RWPE2 (cell line): ENCODE measurements at regions not wholly inside any gene's neighbourhood (a gene's known extent, or its start where the extent isn't known, plus 50 kb on each side); places are given as distances from the start of the nearest gene placed in this dataset.

Experiments
- ATAC-seq: fragments of 200-7000 bp; cut with Tn5 transposase; 3 replicates; pipeline ENCODE4 v1.9.1; 2021; ENCODE audit warnings: low read depth
- DNase-seq: peaks from one replicate; pipeline ENCODE4 v3.0.0-alpha.2; 2020; ENCODE audit warnings: low spot score
- H3K27ac ChIP-seq: fragments of 450-650 bp; 2 replicates; pipeline ENCODE4 v1.5.1; 2017; ENCODE audit warnings: mild to moderate bottlenecking; ENCODE audit not compliant: poor library complexity, severe bottlenecking
- H3K27me3 ChIP-seq: fragments of 250-450 bp; sonication (Bioruptor Pico); 2 replicates; pipeline ENCODE4 v1.5.1; 2021; ENCODE audit warnings: mild to moderate bottlenecking, moderate library complexity; ENCODE audit not compliant: insufficient read depth, poor library complexity, severe bottlenecking
- H3K36me3 ChIP-seq: fragments of 250-450 bp; sonication (Bioruptor Pico); 2 replicates; pipeline ENCODE4 v1.5.1; 2020; ENCODE audit warnings: low read depth, mild to moderate bottlenecking, moderate library complexity
- H3K4me1 ChIP-seq: fragments of 250-450 bp; sonication (Bioruptor Pico); 2 replicates; pipeline ENCODE4 v1.5.1; 2021; ENCODE audit warnings: mild to moderate bottlenecking, moderate library complexity; ENCODE audit not compliant: insufficient read depth, poor library complexity, severe bottlenecking
- H3K4me3 ChIP-seq: fragments of 250-450 bp; sonication (Bioruptor Pico); 2 replicates; pipeline ENCODE4 v1.5.1; 2021; ENCODE audit warnings: mild to moderate bottlenecking, moderate library complexity; ENCODE audit not compliant: severe bottlenecking
- H3K9me3 ChIP-seq: fragments of 250-450 bp; sonication (Bioruptor Pico); 2 replicates; pipeline ENCODE4 v1.5.1; 2021; ENCODE audit warnings: mild to moderate bottlenecking, moderate library complexity; ENCODE audit not compliant: severe bottlenecking
- TF ChIP-seq, protein P1 (sequence below): fragments of 450-650 bp; IDR thresholded peaks from one replicate; pipeline ENCODE4 v1.5.1; 2017; ENCODE audit warnings: mild to moderate bottlenecking, moderate library complexity; ENCODE audit not compliant: poor library complexity, severe bottlenecking

DNA sequence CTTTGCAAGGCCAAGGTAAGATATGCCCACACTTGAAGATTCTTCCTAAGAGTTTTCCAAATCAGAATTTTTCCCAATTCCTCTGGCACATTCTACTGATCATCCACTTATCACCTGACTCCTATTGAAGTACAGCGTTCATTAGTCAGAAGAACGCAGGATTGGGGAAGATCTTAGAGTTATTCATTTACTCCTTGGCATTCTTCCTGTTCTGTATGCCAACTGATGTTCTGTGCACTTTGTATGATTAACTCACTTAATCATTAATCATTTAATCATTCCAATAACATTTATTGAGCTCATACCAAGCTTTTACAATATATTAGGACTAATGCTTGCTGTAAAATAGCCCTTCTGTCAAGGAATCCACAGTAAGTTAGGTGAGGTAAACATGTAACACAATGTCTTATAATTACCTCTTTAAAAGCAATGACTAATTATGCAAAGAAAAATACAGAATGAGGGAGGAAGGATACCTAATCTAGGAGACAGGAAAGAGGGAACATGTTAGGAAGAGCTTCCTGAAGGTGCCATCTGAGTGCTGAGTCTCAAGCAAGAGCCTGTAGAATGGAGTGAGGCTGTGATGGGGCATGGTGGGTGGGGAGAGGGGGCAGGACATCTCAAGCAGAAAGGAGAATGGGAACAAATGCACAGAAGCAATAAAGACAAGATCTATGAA lies 71.1 kb upstream of the DPT start:
- DNase-seq: no peak
- Histone ChIP-seq H3K36me3 (no peaks in the 10 kb centered on the region), H3K27me3 (no peaks in the 10 kb centered on the region), H3K27ac (no peak overlapping the region), H3K4me3 (no peak overlapping the region), H3K4me1 (no peaks in the 10 kb centered on the region), H3K9me3 (no peaks in the 10 kb centered on the region)
- TF ChIP-seq, protein P1, sequence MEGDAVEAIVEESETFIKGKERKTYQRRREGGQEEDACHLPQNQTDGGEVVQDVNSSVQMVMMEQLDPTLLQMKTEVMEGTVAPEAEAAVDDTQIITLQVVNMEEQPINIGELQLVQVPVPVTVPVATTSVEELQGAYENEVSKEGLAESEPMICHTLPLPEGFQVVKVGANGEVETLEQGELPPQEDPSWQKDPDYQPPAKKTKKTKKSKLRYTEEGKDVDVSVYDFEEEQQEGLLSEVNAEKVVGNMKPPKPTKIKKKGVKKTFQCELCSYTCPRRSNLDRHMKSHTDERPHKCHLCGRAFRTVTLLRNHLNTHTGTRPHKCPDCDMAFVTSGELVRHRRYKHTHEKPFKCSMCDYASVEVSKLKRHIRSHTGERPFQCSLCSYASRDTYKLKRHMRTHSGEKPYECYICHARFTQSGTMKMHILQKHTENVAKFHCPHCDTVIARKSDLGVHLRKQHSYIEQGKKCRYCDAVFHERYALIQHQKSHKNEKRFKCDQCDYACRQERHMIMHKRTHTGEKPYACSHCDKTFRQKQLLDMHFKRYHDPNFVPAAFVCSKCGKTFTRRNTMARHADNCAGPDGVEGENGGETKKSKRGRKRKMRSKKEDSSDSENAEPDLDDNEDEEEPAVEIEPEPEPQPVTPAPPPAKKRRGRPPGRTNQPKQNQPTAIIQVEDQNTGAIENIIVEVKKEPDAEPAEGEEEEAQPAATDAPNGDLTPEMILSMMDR: no peak
- no peak for ATAC-seq

DNA sequence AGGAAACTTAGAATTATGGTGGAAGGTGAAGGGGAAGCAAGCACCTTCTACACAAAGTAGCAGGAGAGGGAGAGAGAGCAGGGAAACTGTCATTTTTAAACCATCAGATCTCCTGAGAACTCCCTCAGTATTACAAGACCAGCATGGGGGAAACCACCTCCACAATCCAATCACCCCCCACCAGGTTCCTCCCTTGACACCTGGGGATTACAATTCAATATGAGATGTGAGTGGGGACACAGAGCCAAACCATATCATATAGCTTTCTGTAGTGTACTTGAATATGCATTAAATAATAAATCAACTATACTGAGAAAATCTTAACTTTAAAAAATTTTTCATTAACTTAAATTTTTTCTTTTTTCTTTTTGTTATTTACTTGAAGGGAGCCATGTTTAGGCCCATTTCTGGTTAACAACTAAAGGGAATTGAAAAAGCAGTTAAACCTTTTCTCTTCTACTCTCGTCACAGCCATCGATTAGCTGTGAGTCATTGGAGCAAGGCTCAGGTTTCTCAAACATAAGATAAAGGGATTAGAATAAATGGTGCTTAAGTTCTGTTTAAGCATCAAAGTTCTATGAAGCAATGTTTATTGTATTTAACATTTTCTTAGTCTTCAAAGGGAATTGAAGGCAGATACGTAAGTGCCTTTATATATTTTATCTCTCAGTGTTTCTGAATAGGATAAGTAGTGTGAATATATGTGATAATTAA lies 72.2 kb upstream of the DPT start:
- Histone ChIP-seq H3K4me3 (no peak overlapping the region), H3K27ac (no peak overlapping the region), H3K9me3 (no peaks in the 10 kb centered on the region), H3K4me1 (no peaks in the 10 kb centered on the region), H3K36me3 (no peaks in the 10 kb centered on the region), H3K27me3 (no peaks in the 10 kb centered on the region)
- TF ChIP-seq, protein P1: no peak
- no peak for DNase-seq
- ATAC-seq: no peak

DNA sequence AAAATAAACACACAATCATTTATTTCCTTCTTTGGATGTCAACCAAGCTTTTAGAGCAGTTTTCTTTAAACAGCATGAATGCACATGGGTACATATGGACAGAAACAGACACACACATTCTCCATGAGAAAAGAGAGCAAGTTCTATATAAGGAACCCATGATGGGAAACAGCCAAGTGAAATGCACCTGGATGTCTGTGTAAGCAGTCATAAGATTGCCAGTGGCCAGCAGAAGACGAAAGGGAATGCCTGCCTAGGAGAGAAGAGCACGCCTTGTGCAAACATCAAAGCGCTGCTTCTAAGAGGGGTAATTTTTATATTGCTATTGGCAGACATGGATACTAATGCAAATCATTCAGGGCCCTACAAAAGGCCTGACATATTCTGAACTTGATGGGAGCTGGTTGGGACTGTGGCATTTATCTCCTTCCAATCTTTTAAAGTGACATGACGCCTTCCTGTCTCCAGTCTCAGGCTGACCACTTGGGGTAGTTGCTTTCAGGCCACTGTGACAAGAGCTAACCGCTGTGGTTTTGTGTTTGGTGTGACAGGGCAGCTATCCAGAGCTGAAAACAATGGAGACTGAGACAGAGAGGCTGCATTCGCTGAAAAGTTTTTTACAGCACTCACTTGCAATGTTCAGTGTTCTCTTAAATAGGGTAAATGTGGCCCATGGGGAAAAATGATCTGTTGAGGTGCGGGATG lies 75.0 kb upstream of the DPT start:
- ATAC-seq (no peak), DNase-seq (no peak)
- H3K9me3 ChIP-seq: no peaks in the 10 kb centered on the region
- no peak overlapping the region for H3K27ac ChIP-seq
- no peaks in the 10 kb centered on the region for H3K36me3 ChIP-seq
- H3K4me3 ChIP-seq: no peak overlapping the region
- H3K27me3 ChIP-seq: no peaks in the 10 kb centered on the region
- TF ChIP-seq, protein P1: no peak
- H3K4me1 ChIP-seq: no peaks in the 10 kb centered on the region

DNA sequence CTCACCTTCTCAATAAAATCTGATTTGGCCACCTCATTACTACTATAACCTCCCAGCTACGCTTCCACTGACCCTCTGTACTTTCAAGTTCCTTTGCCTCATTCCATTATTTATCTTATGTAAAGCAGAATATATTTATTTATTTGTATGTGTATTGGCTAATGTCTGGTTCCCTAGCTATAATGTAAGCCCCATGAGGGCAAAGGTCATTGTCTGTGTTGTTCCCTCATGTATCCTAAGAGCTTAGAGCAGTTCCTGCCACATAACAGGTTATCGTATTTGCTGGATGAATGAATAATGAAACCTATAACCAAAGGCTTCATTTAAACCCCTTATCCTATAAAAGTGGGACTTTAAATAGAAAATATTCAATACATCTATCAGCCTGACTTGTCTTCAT lies 77.9 kb upstream of the DPT start:
- Histone ChIP-seq H3K9me3 (no peaks in the 10 kb centered on the region), H3K4me3 (no peak overlapping the region), H3K36me3 (no peaks in the 10 kb centered on the region), H3K27ac (no peak overlapping the region), H3K27me3 (no peaks in the 10 kb centered on the region), H3K4me1 (no peaks in the 10 kb centered on the region)
- DNase-seq (no peak), ATAC-seq (no peak)
- TF ChIP-seq, protein P1: no peak
